ENCODE measurements at regions not wholly inside any gene's neighbourhood (a gene's known extent, or its start where the extent isn't known, plus 50 kb on each side); places are given as distances from the start of the nearest gene placed in this dataset.

DNA sequence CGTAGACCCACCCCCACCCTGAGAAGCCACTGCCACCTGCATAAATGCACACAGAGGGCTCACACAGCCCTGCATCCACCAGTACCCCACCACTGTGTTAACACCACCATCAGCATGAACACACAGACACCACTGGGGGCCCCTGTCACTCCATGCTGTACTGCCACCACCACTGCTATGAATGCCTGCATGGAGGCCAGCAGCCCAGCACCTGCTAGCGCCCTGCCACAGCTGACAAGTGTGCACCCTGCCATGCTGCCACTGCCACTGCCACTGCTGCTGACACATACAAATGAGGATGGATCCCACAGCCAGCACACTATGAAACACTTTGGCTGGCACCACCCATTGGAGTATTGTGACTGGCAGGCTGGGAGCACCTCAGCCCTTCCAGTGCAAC lies 361.0 kb downstream of the TAFA4 start:
- Histone ChIP-seq H3K36me3 (ENCODE audit: control insufficient read depth, insufficient read depth, low read length) (no peaks in the 10 kb centered on the region), H3K9me3 (no peaks in the 10 kb centered on the region), H3K27me3 (replicated peaks; ENCODE audit: control insufficient read depth, insufficient read depth, low read length) (no peaks in the 10 kb centered on the region), H3K4me3 (ENCODE audit: low read depth, low read length) (no peak overlapping the region), H3K4me1 (no peaks in the 10 kb centered on the region)
- CTCF ChIA-PET: no interaction called here
- TF ChIP-seq, protein P1, sequence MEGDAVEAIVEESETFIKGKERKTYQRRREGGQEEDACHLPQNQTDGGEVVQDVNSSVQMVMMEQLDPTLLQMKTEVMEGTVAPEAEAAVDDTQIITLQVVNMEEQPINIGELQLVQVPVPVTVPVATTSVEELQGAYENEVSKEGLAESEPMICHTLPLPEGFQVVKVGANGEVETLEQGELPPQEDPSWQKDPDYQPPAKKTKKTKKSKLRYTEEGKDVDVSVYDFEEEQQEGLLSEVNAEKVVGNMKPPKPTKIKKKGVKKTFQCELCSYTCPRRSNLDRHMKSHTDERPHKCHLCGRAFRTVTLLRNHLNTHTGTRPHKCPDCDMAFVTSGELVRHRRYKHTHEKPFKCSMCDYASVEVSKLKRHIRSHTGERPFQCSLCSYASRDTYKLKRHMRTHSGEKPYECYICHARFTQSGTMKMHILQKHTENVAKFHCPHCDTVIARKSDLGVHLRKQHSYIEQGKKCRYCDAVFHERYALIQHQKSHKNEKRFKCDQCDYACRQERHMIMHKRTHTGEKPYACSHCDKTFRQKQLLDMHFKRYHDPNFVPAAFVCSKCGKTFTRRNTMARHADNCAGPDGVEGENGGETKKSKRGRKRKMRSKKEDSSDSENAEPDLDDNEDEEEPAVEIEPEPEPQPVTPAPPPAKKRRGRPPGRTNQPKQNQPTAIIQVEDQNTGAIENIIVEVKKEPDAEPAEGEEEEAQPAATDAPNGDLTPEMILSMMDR (IDR thresholded peaks at IDR 0.05; ENCODE audit: insufficient read depth in 1 of 2, low read depth in 1 of 2, low read length in 1 of 2, severe bottlenecking in 1 of 2, unreplicated experiment in 1 of 2): no peak
- Mint-ChIP-seq H3K9me3 (ENCODE audit: unreplicated experiment) (no peaks in the 10 kb centered on the region), H3K27me3 (ENCODE audit: insufficient read depth, unreplicated experiment) (peaks cover 12% of the 10 kb centered on the region), H3K4me1 (ENCODE audit: low read depth, unreplicated experiment) (no peaks in the 10 kb centered on the region), H3K4me3 (ENCODE audit: unreplicated experiment) (no peak overlapping the region), H3K36me3 (ENCODE audit: insufficient read depth, unreplicated experiment) (no peaks in the 10 kb centered on the region), H3K27ac (ENCODE audit: unreplicated experiment) (no peak overlapping the region)
- POLR2A ChIA-PET: no interaction called here
- no TSS peak for BruUV-seq (replicated peaks)
- no peak for DNase-seq
- intact Hi-C loops (cut with micrococcal nuclease; ENCODE audit: unreplicated experiment): no loop called here

DNA sequence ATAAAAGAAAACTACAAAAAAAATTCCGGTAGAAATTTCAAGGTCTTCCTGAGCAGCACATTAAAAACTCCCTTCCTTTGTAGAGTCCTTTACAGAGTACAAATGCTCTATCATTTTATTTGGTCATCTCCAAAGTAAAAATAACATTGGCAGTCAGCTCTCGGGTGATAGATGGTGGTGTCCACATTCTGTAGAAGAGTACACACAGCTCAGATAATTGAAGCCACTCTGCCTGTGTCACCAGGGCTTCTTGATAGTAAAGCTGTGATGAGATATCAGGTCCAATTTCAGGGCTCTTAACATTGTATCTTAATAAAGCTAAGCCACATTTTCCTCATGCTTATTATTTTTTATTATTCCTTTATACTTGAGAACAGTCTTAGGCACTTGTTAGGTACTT lies 371.6 kb downstream of the TAFA4 start:
- no peak for DNase-seq
- Mint-ChIP-seq H3K27me3 (ENCODE audit: insufficient read depth, unreplicated experiment) (peaks cover 3% of the 10 kb centered on the region), H3K27ac (ENCODE audit: unreplicated experiment) (no peak overlapping the region), H3K9me3 (ENCODE audit: unreplicated experiment) (no peaks in the 10 kb centered on the region), H3K36me3 (ENCODE audit: insufficient read depth, unreplicated experiment) (no peaks in the 10 kb centered on the region), H3K4me3 (ENCODE audit: unreplicated experiment) (no peak overlapping the region), H3K4me1 (ENCODE audit: low read depth, unreplicated experiment) (no peaks in the 10 kb centered on the region)
- Histone ChIP-seq H3K4me3 (ENCODE audit: low read depth, low read length) (no peak overlapping the region), H3K36me3 (ENCODE audit: control insufficient read depth, insufficient read depth, low read length) (no peaks in the 10 kb centered on the region), H3K4me1 (no peaks in the 10 kb centered on the region), H3K9me3 (no peaks in the 10 kb centered on the region; the same call in 1 of the 2 replicates), H3K27me3 (replicated peaks; ENCODE audit: control insufficient read depth, insufficient read depth, low read length) (no peaks in the 10 kb centered on the region)
- BruUV-seq (replicated peaks): no TSS peak
- ChIA-PET CTCF (no interaction called here), POLR2A (no interaction called here)
- intact Hi-C loops (cut with micrococcal nuclease; ENCODE audit: unreplicated experiment): no loop called here
- TF ChIP-seq, protein P1 (IDR thresholded peaks at IDR 0.05; ENCODE audit: insufficient read depth in 1 of 2, low read depth in 1 of 2, low read length in 1 of 2, severe bottlenecking in 1 of 2, unreplicated experiment in 1 of 2): no peak

DNA sequence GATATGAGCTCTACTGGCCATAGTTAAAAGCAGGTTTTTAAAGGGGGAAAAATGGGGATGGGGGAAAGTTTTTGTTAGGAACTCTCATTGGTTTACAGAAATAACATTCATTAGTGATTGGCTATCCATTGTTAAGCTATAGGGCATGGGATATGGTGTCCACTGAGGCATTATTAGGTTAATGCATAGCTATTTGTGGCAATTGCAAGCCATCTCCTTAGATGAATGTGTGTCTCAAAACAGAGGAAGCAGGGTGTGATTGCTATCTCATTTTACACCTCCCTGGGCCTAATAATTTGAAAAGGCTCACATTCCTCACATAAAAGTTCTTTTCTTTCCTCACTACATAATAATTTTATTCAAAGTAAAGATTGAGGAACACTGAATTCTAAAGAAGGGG lies 396.6 kb downstream of the TAFA4 start:
- Histone ChIP-seq H3K27me3 (replicated peaks; ENCODE audit: control insufficient read depth, insufficient read depth, low read length) (no peaks in the 10 kb centered on the region), H3K9me3 (no peaks in the 10 kb centered on the region), H3K4me1 (no peaks in the 10 kb centered on the region), H3K36me3 (ENCODE audit: control insufficient read depth, insufficient read depth, low read length) (no peaks in the 10 kb centered on the region), H3K4me3 (ENCODE audit: low read depth, low read length) (no peak overlapping the region)
- TF ChIP-seq, protein P1 (IDR thresholded peaks at IDR 0.05; ENCODE audit: insufficient read depth in 1 of 2, low read depth in 1 of 2, low read length in 1 of 2, severe bottlenecking in 1 of 2, unreplicated experiment in 1 of 2): no peak
- H3K27me3 Mint-ChIP-seq (ENCODE audit: insufficient read depth, unreplicated experiment): peaks cover 13% of the 10 kb centered on the region
- H3K4me3 Mint-ChIP-seq (ENCODE audit: unreplicated experiment): no peak overlapping the region
- no peaks in the 10 kb centered on the region for H3K36me3 Mint-ChIP-seq (ENCODE audit: insufficient read depth, unreplicated experiment)
- no peak overlapping the region for H3K27ac Mint-ChIP-seq (ENCODE audit: unreplicated experiment)
- H3K9me3 Mint-ChIP-seq (ENCODE audit: unreplicated experiment): no peaks in the 10 kb centered on the region
- H3K4me1 Mint-ChIP-seq (ENCODE audit: low read depth, unreplicated experiment): no peaks in the 10 kb centered on the region
- no peak for DNase-seq
- intact Hi-C loops (cut with micrococcal nuclease; ENCODE audit: unreplicated experiment): no loop called here
- ChIA-PET POLR2A (no interaction called here), CTCF (no interaction called here)
- BruUV-seq (replicated peaks): no TSS peak
